NCI-H510A (cell line): ENCODE measurements at regions not wholly inside any gene's neighbourhood (a gene's known extent, or its start where the extent isn't known, plus 50 kb on each side); places are given as distances from the start of the nearest gene placed in this dataset.
"Not testable (repeated sequence)": the region's sequence is repeated elsewhere in the genome, so short reads cannot be mapped to it uniquely, and the experiment has no call there.

Experiments used
- DNase-seq: peaks from one replicate; lab custom pipeline; 2025; lab: John Stamatoyannopoulos, UW

DNA sequence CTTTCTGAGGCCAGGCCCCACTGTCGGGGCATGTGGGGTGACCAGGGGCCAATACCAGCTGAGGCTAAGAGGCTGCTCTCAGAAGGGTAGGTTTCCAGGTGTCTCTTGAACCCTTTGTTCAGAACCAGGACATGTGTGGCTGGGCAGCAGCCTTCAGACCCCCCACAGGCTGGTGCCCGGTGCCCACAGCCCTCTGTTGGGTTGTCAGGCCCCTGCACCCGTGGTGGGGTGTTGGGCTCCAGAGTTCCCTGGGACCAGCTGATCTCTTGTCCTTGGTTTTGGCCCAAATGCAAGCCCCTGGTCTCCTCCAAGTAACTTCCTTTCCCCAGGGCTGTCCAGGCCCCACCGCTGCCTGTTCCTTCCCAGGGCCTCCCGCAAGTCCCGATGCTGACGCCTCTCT is 226.0 kb downstream of the TMEM121 start:
- DNase-seq: not testable (repeated sequence)

DNA sequence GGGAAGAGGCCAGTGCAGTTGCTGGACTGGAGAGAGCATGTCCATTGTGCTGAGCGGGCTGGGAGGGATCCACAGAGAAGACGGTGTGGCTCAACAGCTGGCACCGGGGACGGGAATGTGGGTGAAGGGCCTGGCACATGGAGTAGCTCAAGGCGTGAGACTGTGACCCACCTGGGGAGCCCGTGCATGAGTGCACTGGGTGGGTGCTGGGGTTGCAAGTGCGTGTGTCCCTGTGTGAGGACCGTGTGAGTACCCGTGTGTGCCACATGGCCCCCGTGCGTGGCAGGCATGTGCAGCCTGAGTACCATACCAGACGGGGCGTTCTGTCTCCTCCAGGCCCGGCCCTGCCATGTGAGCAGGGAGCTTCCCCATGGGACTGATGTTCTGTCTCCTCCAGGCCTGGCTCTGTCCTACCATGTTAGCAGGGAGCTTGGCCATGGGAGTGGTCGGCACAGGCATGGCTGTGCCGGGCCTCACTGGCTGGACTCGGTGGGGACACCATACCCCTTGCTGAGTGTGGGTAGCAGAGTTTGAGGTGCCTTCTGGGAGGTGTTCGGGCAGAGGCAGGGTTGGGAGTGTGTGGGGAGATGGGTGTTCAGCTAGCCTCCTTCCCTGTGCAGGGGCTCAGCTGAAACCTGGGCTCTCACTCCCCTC is 234.4 kb downstream of the TMEM121 start:
- no peak for DNase-seq

DNA sequence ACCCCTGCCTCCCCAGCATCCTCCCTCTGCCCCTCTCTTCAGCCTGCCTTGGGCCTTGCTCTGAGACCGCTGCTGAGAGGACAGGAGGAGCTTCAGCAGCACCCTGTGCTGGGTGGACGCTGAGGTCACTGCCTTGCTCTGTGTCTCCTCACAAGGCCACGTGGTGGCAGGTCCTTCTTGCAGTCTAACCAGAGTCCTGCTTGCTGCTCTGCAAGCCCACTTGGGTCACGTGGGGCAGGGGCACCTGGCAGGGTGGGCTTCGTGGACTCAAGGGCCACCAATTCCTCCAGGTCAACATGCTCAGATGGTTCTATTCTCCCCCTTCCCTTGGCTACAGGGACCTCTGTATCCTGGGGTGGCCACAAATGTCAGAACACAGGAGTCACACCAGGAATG is 235.0 kb downstream of the TMEM121 start:
- DNase-seq: not testable (repeated sequence)

DNA sequence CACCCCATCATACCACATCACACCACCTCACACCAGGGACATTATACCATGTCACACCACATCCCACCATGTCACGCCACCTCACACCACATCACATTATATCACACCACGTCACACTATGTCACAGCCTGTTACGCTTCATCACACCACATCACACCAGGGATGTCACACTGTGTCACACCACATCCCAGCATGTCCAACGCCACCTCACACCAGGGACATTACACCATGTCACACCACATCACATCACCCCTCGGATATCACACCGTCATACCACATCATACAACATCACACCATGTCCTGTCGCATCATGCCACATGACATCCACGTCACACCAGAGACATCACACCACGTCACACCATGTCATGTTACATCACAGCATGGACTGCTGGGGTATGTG is 235.5 kb downstream of the TMEM121 start:
- no peak for DNase-seq

DNA sequence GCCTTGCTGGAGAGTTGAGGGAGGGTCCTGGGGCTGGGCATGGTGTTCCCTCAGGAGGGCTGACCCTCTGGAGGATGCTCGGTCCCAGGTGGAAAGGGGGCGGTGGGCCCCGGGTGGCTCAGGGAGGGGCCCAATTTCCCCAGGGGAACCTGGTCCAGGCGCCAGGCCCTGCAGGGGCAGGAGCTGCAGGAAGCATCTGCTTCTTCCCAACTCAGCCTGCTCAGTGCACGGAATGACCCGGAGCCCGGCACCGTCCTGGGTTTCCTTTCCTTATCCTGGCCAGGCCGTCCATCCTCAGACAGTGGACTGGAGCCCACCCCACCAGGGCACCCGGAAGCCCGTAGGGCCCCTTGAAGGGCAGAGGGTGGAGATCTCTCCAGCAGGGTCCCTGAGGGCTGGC is 235.9 kb downstream of the TMEM121 start:
- DNase-seq: not testable (repeated sequence)

DNA sequence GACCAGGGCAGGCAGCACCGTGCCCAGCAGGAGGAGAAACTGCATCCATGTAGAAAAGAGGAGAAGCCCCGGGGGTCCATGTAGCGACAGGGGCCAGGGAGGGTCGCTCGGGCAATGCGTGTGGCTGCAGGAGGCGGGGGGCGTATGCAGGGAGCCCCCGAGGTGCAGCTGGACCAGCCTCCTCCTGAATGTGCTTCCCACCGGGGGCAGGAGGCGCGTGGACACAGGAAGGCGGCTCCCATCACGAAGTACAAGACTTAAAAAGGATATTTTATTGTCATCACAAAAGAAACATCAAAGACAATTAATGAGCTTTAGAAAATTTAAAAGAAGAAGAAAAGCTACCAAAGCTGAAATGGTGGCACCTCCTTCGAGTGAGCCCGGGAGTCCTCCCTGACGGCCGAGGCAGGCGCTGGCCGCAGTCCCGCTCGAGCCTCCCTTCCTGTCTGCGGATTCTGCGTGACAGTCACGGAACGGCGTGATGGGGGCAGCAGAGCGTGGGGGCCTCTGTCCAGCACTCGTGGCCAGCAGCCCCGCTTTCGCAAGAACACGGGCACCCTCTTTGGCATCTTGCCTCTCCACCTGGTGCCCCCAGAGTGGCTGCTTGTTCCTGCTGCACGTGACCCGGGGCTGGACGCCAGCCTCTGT is 238.0 kb downstream of the TMEM121 start:
- DNase-seq: not testable (repeated sequence)

DNA sequence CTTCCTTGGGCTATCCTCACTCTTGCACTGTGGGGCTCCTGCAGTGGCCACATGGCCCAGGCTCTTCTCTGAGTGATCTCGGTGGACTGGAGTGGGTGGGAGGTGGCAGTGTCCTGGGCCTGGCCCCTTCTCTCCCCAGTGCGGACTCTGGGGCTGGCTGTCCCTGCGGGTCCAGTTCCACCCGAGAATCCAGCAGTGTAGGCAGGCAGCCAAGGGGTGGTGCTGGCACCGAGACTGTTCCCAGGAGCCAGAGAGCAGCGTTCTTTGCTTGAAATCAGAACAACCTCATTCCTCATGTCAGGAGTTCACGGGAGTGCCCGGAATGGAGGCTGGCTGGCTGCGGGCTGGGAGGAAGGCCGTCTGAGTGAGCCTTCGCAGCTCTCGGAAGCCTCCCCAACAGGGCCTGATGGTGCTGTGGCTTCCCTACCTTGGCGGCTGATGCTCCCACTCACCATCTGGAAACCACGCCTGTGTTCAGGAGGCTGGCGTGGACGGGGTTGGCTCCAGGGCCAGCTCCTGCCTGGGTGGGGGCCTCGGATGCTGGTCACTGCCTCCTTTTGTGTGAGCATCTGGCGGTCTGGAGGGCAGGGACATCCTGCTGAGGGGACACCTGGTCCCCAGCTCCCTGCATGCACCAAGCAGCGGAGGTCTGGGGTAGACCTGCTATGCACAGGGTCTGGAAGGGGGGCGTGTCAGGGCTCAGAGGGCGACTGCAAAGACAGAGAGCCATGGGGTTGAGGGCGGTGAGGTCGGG is 238.9 kb downstream of the TMEM121 start:
- not testable (repeated sequence) for DNase-seq

DNA sequence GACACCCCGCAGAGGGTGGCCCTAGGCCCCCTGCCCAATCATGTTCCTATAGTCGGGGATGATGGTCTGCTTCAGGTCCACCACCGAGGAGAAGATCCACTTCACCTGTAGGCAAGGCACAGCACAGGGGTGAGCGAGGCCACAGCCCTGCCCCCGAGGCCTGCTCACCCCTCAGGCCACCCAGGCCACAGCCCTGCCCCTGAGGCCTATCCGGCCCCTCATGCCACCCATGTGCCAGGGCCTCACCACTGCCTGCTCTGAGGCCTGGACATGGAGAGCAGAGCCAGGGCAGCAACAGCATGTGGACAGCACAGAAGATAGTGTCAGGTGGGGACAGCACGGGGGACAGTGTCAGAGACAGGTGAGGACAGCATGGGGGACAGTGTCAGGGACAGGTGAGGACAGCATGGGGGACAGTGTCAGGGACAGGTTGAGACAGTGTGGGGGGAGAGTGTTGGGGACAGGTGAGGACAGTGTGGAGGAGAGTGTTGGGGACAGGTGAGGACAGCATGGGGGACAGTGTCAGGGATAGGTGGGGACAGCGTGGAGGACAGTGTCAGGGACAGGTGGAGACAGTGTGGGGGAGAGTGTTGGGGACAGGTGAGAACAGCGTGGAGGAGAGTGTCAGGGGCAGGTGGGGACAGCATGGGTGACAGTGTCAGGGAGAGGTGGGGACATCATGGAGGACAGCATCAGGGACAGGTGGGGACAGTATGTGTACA is 239.7 kb downstream of the TMEM121 start:
- no peak for DNase-seq

DNA sequence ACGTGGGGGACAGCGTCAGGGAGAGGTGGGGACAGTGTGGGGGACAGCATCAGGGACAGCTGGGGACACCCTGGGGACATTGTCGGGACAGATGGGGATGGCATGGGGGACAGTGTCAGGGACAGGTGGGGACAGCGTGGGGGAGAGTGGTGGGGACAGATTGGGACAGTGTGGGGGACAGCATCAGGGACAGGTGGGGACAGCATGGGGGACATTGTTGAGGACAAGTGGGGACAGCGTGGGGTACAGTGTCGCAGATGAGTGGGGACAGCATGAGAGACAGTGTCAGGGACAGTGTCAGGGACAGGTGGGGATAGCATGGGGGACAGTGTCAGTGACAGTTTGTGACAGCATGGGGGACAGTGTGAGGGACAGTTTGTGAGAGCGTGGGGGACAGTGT is 240.9 kb downstream of the TMEM121 start:
- DNase-seq: no peak

DNA sequence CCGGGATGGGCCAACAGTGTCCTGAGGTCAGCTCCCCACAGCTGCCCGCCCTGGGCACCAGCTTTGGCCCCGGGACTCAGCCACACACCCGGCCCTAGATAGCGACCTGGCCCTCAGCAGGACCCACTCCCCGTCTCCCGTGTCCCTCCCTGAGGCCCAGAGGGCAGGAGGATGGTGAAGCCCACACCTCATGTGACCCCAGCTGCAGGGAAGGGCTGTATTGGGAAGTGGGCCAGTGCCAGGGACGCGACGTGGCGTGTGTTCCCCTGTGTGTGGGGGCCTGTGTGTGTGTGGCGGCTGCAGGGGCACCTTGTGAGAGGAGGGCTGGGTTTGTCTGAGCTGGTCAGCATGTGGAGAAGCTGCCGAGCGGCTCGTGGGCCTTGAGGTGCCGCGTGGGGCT is 241.7 kb downstream of the TMEM121 start:
- not testable (repeated sequence) for DNase-seq

DNA sequence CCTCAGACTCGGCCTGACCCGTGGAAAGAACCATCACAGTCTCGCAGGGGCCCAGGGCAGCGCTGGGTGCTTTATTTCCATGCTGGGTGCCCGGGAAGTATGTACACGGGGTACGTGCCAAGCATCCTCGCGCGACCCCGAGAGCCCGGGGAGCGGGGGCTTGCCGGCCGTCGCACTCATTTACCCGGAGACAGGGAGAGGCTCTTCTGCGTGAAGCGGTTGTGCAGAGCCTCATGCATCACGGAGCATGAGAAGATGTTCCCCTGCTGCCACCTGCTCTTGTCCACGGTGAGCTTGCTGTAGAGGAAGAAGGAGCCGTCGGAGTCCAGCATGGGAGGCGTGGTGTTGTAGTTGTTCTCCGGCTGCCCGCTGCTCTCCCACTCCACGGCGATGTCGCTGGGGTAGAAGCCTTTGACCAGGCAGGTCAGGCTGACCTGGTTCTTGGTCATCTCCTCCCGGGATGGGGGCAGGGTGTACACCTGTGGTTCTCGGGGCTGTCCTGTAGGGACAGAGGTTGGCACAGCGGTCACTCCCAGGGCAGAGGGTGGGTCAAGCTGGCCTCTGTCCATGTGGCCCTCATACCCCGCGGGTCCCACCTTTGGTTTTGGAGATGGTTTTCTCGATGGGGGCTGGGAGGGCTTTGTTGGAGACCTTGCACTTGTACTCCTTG is 242.8 kb downstream of the TMEM121 start:
- DNase-seq: not testable (repeated sequence)

DNA sequence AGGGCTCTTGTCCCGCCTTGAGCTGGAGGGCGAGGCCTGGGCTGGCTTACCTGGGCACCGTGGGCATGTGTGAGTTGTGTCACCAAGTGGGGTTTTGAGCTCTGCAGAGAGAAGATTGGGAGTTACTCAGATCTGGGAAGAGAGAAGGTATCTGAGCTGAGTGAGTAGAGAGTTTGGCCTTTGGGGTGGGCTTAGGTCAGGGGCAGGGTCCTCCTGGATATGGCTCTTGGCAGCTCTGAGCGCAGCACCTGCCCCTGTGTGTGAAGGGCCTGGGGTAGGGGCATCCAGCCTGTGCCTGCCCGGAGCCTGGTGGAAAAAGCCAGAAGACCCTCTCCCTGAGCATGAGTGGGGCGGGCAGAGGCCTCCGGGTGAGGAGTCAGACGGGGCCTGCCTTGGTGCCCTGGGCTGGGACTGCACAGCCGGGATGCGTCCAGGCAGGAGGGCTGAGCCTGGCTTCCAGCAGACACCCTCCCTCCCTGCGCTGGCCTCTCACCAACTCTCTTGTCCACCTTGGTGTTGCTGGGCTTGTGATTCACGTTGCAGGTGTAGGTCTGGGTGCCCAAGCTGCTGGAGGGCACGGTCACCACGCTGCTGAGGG is 244.3 kb downstream of the TMEM121 start:
- DNase-seq: not testable (repeated sequence)

DNA sequence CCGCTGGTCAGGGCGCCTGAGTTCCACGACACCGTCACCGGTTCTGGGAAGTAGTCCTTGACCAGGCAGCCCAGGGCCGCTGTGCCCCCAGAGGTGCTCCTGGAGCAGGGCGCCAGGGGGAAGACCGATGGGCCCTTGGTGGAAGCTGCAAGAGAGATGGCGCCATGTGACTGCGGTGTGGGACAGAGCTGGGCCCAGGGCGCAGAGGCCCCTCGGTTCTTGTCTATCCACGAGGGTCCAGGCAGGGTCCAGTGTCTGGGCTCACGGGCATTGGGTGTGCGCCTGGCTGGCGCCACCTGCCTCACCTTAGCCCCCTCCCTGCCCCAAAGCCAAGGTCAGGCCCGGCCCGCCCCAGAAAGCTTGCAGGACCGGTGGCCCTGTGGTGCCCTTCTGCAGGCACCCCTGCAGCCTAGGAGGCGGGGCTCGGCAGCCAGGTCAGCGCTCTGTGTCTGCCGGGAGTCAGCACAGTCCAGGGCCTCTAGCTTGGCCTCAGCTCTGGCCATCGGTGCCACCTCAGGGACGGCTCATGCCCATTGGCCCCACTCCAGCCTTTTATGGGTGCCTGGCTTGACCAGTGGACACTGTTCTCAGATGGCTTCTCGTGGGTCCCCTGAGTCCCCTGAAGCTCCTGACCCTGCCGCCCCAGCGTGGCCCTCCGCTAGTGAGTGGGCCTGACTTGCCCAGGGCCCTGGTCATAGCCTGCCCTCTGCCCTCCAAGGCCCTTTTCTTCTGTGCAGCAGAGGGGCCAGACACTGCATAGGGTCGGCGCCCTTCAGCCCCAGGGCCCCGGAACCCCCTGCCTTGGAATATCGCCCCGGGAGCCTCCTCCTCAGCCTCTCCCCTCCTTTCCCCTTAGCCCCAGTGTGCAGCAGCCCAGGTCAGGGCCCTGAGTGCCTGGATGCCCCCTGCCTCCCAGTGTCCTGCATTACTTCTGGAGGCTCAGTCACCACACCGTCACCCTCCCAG is 245.2 kb downstream of the TMEM121 start:
- not testable (repeated sequence) for DNase-seq

DNA sequence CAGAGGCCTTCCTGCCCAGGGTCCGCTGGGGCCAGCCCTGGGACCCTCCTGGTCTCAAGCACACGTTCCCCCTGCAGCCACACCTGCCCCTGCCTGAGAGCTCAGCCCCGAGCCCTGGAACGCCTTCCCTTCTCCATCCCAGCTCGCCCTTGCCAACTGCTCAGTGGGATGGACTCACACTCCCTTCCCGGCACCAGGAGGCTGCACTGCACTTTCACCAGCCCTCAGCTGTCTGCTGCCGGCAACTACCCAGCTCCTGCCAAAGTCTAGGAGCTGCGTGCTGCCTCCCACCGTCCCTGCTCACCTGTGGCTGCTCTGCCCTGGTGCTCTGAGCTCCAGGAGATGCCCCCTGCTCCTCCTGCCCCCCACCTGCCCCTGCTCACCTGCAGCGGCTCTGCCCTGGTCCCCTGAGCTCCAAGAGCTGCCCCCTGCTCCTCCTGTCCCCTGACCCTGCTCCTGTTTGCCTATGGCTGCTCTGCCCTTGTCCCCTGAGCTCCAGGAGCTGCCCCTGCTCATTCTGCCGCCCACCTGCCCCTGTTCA is 246.4 kb downstream of the TMEM121 start:
- not testable (repeated sequence) for DNase-seq

DNA sequence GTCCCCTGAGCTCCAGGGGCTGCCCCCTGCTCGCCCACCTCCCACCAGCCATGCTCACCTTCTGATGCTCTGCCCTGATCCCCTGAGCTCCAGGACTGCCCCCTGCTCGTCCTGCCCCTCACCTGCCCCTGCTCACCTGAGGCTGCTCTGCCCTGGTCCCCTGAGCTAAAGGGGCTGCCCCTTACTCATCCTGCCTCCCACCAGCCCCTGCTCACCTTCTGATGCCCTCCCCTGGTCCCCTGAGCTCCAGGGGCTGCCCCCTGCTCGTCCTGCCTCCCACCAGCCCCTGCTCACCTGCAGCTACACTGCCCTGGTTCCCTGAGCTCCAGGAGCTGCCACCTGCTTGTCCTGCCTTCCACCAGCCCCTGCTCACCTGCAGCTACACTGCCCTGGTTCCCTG is 247.2 kb downstream of the TMEM121 start:
- DNase-seq: no peak

DNA sequence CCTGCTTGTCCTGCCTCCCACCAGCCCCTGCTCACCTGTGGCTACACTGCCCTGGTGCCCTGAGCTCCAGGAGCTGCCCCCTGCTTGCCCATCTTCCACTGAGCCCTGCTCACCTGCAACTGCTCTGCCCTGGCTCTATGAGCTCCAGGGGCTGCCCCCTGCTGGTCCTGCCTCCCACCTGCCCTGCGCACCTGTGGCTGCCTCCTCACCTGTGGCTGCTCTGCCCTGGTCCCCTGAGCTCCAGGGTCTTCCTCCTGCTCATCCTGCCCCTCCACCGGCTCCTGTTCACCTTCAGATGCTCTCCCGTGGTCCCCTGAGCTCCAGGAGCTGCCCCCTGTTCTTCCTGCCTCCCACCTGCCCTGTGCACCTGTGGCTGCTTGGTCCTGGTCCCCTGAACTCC is 247.6 kb downstream of the TMEM121 start:
- no peak for DNase-seq

DNA sequence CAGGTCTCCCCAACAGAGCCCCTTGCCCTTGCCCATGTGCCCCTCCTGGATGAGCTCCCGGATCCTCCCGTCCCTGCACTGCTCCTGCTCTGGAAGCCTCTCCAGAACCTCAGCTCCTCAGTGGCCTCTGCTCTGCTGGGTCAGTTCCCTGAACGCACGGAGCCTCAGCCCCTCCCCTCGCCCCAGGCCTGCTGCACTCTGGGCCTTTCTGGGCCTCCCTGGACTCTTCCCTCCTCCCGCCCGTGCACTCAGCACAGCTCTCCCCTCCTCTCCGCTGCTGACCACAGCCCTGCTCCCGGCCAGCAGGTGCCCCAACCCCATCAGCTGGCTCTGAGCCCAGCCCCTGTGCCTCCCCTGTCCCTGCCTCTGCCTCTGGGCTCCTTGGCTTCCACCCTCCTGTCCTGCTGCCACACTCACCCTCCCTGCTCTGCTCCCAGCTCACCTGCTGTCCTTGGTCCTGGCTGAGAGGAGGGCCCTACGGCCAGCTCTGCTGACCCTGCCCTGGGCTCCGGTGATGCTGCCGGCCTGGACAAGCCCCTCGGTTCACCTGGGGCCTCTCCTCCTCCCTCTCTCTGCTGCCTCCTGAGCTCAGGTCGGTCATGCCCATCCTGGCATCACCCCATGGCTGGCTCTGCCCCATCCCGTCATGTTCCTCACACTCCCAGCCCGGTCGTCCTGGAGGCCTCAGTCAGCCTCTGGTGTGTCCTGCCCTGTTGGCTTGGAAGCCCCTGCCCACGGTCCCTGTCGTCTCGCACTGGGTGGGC is 248.4 kb downstream of the TMEM121 start:
- not testable (repeated sequence) for DNase-seq

DNA sequence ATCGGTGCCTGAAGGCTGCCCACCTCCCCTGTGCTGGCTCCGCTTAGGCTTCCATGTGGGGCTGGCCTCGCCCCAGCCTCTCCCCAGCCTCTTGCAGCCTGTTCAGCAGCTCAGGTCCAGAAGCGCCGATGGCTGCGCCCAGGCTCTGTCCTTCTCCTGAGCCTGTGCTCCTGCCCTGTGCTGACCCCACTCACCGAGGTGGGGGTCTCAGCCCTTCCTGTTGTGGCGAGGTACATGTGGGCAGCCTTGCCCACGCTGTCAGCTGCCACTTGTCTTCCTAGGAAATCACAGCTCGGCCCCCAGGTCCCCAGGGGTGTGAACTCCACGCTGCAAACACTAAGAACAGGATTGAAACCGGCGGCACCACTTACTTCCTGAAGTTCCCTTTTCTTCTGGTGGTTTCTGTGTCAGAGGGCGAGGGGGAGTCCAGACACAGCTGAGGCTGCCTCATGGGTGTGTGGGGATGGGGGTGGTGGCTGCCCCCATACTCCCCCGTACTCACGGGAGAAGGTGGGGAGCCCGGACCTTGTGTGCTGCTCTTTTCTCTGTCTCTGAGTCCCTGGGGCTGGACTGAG is 249.1 kb downstream of the TMEM121 start:
- DNase-seq: not testable (repeated sequence)

DNA sequence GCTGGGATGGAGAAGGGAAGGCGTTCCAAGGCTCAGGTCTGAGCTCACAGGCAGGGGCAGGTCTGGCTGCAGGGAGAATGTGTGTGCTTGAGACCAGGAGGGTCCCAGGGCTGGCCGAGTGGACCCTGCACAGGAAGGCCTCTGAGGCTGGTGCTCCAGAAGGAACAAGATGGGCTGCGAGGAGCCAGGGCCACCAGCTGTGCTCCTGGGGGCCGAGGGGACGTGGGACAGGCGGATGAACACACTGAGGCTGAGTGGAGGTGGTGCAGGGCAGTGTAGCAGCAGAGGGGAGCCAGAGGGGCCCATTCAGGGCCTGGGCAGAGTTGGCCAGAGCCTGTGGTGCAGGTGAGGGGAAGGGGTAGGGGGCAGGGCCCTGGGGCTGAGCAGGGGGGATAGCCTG is 249.7 kb downstream of the TMEM121 start:
- DNase-seq: not testable (repeated sequence)
